K562 (cell line): ENCODE measurements at regions not wholly inside any gene's neighbourhood (a gene's known extent, or its start where the extent isn't known, plus 50 kb on each side); places are given as distances from the start of the nearest gene placed in this dataset.

ENCODE experiments used
- ATAC-seq: fragments of 200-7000 bp; cut with Tn5 transposase; 3 replicates; pipeline ENCODE4 v1.9.1; 2020; ENCODE audit warnings: moderate library complexity
- BruUV-seq: library from RNA; stranded (reverse); fragments of 400-500 nt; replicated peaks from 2 replicates; lab custom pipeline; 2021; lab: Mats Ljungman, UMichigan
- CTCF ChIA-PET: fragments of 300-600 bp; formaldehyde crosslinking; extraction: SDS; loops from one replicate; lab custom pipeline; 2021; ENCODE audit warnings: low intra/inter-chr PET ratio; lab: Yijun Ruan, JAX
- POLR2A ChIA-PET: fragments of 300-600, 350-650 bp; sonication (Branson Sonifier 250); formaldehyde crosslinking; extraction: SDS; loops from one replicate; lab custom pipeline; 2021; ENCODE audit warnings: antibody characterized with exemption, inconsistent platforms; lab: Yijun Ruan, JAX
- DNase-seq, 4 experiments: peaks; one replicate each; pipeline versions ENCODE4 v3.0.0 to v3.0.0-alpha.2; 2011 to 2018; ENCODE audit warnings: low spot score in 3 of 4, mixed read lengths in 3 of 4; ENCODE audit errors: extremely low read depth in 1 of 4
- FAIRE-seq: peaks from 2 replicates; lab custom pipeline; 2011; peaks lifted over from hg19 to GRCh38; lab: Jason Lieb, UNC
- H2AFZ ChIP-seq: 2 replicates; pipeline ENCODE4 v1.6.0; 2011; ENCODE audit warnings: low read depth, low read length, control low read depth, inconsistent platforms
- H3K27ac ChIP-seq: fragments of 200-600 bp; 3 replicates; pipeline ENCODE4 v1.8.0; 2011; ENCODE audit warnings: low read depth, mild to moderate bottlenecking, control low read depth, inconsistent platforms, low read length, moderate library complexity, mixed read lengths; ENCODE audit errors: extremely low read depth
- H3K27me3 ChIP-seq, 2 experiments: fragments of 300-600 bp in 1 of 2; 2 replicates in 1 of 2; 3 replicates in 1 of 2; pipeline versions ENCODE4 v1.6.0 to v1.8.0; 2011; ENCODE audit warnings: inconsistent platforms in 2 of 2, low read length in 2 of 2, mild to moderate bottlenecking in 1 of 2, mixed read lengths in 1 of 2, moderate library complexity in 1 of 2; ENCODE audit not compliant: control insufficient read depth in 2 of 2, insufficient read depth in 2 of 2
- H3K36me3 ChIP-seq: fragments of 300-600 bp; 3 replicates; pipeline ENCODE4 v1.8.0; 2011; ENCODE audit warnings: mild to moderate bottlenecking, low read length, inconsistent platforms; ENCODE audit not compliant: control insufficient read depth, insufficient read depth
- H3K4me1 ChIP-seq, 2 experiments: fragments of 200-600 bp in 1 of 2; replicated peaks in 1 of 2; 2 replicates in 1 of 2; 3 replicates in 1 of 2; pipeline versions ENCODE4 v1.5.1 to v1.8.0; 2011; ENCODE audit warnings: inconsistent platforms in 2 of 2, low read length in 2 of 2, mild to moderate bottlenecking in 1 of 2, mixed read lengths in 1 of 2, moderate library complexity in 1 of 2; ENCODE audit not compliant: control insufficient read depth in 2 of 2, insufficient read depth in 2 of 2
- H3K4me2 ChIP-seq: 2 replicates; pipeline ENCODE4 v1.6.1; 2011; ENCODE audit warnings: low read length, control low read depth, inconsistent platforms, mixed read lengths; ENCODE audit not compliant: insufficient read depth
- H3K4me3 ChIP-seq: fragments of 200-600 bp; sonication (generic), shearing (Covaris generic); 2 replicates; pipeline ENCODE4 v1.5.1; 2016; ENCODE audit warnings: control low read depth, inconsistent platforms
- H3K79me2 ChIP-seq: fragments of 200-600 bp; 3 replicates; pipeline ENCODE4 v1.8.0; 2011; ENCODE audit warnings: low read length, inconsistent platforms; ENCODE audit not compliant: control insufficient read depth, insufficient read depth
- H3K9ac ChIP-seq, 2 experiments: 2 replicates each; pipeline versions ENCODE4 v1.6.0 to v1.6.1; 2011; ENCODE audit warnings: low read depth in 2 of 2, low read length in 2 of 2, control low read depth in 1 of 2, inconsistent platforms in 1 of 2, mild to moderate bottlenecking in 1 of 2, mixed read lengths in 1 of 2; ENCODE audit not compliant: insufficient read depth in 1 of 2
- H3K9me1 ChIP-seq: one replicate; pipeline ENCODE4 v1.6.0; 2011; ENCODE audit warnings: inconsistent platforms, mild to moderate bottlenecking, low read length, moderate library complexity; ENCODE audit not compliant: control insufficient read depth, insufficient read depth
- H3K9me3 ChIP-seq: replicated peaks from 2 replicates; pipeline ENCODE4 v1.5.1; 2011; ENCODE audit warnings: low read depth, low read length, inconsistent platforms; ENCODE audit not compliant: control insufficient read depth, insufficient read depth
- H4K20me1 ChIP-seq: replicated peaks from 2 replicates; pipeline ENCODE4 v1.6.1; 2011; ENCODE audit warnings: low read length, inconsistent platforms, mixed read lengths; ENCODE audit not compliant: control insufficient read depth, insufficient read depth
- ETS1 ChIP-seq: conservative IDR thresholded peaks from 2 replicates; pipeline ENCODE4 v1.6.1; 2011; ENCODE audit warnings: low read depth, mild to moderate bottlenecking, low read length; ENCODE audit not compliant: control insufficient read depth
- ETV5 ChIP-seq: sonication (generic); formaldehyde crosslinking; IDR thresholded peaks from 2 replicates; pipeline ENCODE4 v1.4.0; 2020; ENCODE audit warnings: low read depth, mild to moderate bottlenecking, missing genetic modification reagents
- STAT5A ChIP-seq: IDR thresholded peaks from 2 replicates; pipeline ENCODE4 v1.6.1; 2012; ENCODE audit warnings: low read length, inconsistent platforms, borderline replicate concordance
- ZBTB1 ChIP-seq: sonication (generic); formaldehyde crosslinking; IDR thresholded peaks from 2 replicates; pipeline ENCODE4 v1.8.1; 2023; ENCODE audit warnings: missing genetic modification reagents, low read depth, mild to moderate bottlenecking, borderline replicate concordance
- ZC3H4 ChIP-seq: sonication (generic); formaldehyde crosslinking; IDR thresholded peaks from 2 replicates; pipeline ENCODE4 v1.9.0; 2021; ENCODE audit warnings: missing genetic modification reagents, borderline replicate concordance
- WGBS: fragments of 100-300 bp; shearing (Covaris generic); methylation state at CpG from one replicate; pipeline ENCODE4 v1.1.6; 2016; ENCODE audit warnings: low coverage, mixed read lengths; ENCODE audit not compliant: insufficient coverage; ENCODE audit errors: missing lambda C conversion rate; 5-methylcytosine and 5-hydroxymethylcytosine counted together
- in situ Hi-C: fragments of 300-500 bp; cut with MboI; formaldehyde crosslinking; loops from 4 replicates; pipeline ENCODE4 v1.15.0; 2018; ENCODE audit warnings: inconsistent platforms, mixed read lengths
- intact Hi-C: fragments of 100-400 bp; cut with micrococcal nuclease; formaldehyde crosslinking; loops from 2 replicates; pipeline ENCODE4 v1.14.2; 2022

DNA sequence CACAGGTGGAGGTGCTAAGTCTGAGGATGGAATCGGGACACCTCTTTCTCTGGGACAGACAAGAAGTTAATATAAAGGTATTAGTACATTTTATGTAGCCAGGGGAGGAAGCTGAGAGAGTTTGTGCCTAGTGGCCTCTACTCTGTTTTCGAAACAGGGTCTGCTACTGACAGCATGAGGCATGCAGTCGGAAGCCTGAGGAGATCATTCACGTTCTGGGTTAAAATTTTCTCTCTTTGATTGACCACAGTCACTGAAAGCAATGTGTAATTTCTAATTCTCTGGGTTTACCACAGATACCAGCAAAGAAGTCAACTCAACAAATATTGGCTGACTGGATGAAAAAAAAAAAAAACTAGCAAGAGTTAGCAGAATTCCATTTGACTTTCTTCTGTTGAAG lies 53.3 kb upstream of the KCTD7 start:
- BruUV-seq, result no TSS peak
- FAIRE-seq (no peak), DNase-seq (no peak), ATAC-seq (no peak)
- H3K79me2 ChIP-seq, result peaks cover 74% of the 10 kb centered on the region
- WGBS, result 83% methylated on average over 4 of the region's 4 CpGs
- peaks cover 3% of the 10 kb centered on the region; the same call in 1 of the 2 replicates for H4K20me1 ChIP-seq
- no peak overlapping the region for H3K4me2 ChIP-seq
- no peak overlapping the region for H3K27ac ChIP-seq
- peaks cover 6% of the 10 kb centered on the region for H3K9me1 ChIP-seq
- POLR2A ChIA-PET, result interaction anchor here (1.0 to 1.3 kb wide), 2 partner anchors 8 to 9 kb away, joined by 3 to 4 read pairs; no protein-coding TSS in a partner anchor
- no peaks in the 10 kb centered on the region; a peak in 2 of 5 replicates for H3K4me1 ChIP-seq
- no peak overlapping the region for H3K9ac ChIP-seq
- H2AFZ ChIP-seq, result no peak overlapping the region
- no peaks in the 10 kb centered on the region for H3K9me3 ChIP-seq
- CTCF ChIA-PET, result no interaction called here
- intact Hi-C loops (no loop called here), in situ Hi-C loops (no loop called here)
- no peaks in the 10 kb centered on the region for H3K27me3 ChIP-seq
- H3K4me3 ChIP-seq, result no peak overlapping the region
- TF ChIP-seq ZC3H4 (CRISPR knock-in tag) (no peak), ZBTB1 (no peak), ETS1 (no peak), ETV5 (CRISPR knock-in tag) (no peak), STAT5A (no peak)
- peaks cover 73% of the 10 kb centered on the region for H3K36me3 ChIP-seq
